HG03575 (cell line): ENCODE measurements at regions not wholly inside any gene's neighbourhood (a gene's known extent, or its start where the extent isn't known, plus 50 kb on each side); places are given as distances from the start of the nearest gene placed in this dataset.
A peak's percentile ranks its signal among the peaks of the same experiment; 100 is the strongest.
"Not testable (repeated sequence)": the region's sequence is repeated elsewhere in the genome, so short reads cannot be mapped to it uniquely, and the experiment has no call there.

ENCODE experiments used
- ATAC-seq: cut with Tn5 transposase; IDR thresholded peaks from one replicate; pipeline ENCODE4 v1.9.1; 2021; ENCODE audit not compliant: unreplicated experiment, insufficient number of reproducible peaks, low FRiP score; ENCODE audit errors: extremely low read depth

DNA sequence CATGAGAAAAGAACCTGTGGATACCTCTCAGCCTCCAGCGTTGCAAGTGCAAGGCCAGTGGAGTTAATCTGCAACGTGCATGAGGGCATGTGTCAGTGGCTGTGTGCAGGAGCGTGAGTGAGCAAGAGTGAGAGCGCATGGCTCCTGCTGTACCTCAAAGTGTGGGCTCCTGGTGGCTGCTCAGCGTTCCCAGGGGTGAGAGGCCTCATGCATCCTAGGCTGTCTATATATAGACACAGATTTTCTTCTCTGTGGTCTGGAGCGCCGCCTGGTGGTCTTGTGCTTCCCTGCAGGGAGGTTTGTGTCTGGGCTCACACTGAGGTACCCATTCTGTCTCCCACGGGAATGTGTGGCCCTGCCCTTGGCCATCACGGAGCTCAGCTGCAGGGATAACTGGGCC lies 161.8 kb upstream of the POTEB2 start:
- ATAC-seq: not testable (repeated sequence)

DNA sequence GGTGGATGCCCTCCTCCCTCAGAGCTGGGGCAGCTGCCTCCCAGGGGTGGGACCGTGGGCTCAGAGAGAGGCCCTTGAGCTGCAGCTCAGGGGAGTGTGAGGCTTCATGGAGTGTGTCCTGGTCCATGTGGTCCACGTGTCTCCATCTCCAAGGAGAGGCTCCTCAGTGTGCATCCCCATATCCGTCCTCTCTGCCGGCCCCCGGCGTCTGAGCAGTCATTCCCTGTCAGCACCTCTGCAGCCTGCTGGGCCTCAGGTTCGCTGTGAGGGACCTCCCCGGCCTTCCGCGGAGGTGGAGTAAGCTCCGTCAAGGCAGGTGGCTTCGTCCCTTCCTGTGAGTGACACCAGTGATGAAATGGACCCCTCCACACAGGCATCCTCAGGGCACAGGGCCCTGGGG lies 160.7 kb upstream of the POTEB2 start:
- not testable (repeated sequence) for ATAC-seq

DNA sequence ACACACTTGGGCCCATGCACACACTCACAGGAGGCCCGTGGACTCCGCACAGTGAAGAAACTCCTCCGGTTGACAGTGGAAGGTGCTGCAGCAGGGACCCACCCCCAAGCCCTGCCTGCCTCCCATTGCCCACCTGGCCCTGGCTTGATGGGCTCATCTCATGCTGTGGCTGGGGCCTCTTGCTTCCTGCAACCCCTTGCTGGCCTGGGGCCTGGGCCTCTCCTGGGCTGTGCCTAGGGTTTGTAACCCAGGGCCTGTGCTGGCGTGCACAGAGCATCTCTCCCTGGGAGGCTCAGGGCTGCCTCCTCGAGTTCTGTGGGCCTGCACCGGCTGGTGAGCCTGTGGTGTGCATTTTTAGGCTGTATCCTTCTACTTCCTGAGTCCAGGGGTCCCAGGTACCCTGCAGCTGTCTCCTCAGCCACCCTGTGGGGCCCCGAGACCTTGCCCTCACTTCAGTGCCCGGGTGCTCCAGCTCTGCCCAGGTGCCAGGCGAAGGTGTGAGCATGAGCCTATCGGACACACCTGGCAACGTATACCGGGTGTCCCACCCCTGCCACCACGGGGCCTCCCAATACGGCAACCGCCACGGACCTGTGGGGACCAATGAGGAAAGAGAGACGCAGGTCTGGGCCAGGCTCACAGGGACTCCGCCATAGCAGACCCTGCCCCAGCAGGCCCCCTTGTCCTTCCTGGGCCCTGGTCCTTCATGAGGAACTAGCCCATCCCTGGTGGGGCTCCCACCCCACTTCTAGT lies 158.3 kb upstream of the POTEB2 start:
- not testable (repeated sequence) for ATAC-seq

DNA sequence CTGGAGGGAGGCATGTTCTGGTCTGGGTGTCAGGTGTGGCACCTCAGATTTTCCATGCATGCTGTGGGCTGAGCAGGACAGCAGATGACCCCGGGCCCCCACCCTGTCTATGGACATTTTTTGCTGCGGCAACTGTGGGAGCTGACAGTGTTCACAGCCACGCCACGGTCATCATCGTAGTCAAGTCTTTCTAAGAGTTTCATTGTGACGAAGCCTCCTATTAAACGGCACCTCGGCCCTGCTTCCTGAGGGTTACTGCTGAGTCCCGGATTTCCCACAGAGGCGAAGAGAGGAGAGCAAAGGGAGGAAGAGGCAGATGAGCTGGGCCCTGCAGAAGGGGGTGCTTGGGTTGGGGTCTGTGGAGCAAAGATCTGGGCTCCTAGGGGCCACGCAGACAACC lies 152.1 kb upstream of the POTEB2 start:
- ATAC-seq: not testable (repeated sequence)

DNA sequence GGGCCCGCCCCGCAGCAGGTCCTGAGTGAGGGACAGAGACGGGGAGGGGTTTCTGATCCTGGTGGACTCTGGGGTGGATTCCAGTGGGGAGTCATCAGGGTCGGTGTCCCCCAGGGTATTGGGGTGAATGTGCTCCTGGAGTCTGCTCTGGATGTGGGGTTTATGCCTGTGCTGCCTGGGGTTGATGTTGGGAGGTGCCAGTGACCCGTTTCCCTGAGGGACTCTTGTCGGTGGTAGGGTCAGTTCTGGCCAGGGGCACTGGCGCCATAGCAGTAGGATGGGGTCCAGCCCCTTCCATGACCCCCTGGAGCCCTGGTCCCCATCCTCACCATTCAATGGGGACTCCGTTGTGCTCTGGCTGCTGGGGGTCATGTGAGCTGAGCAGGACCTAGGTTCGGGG lies 151.2 kb upstream of the POTEB2 start:
- not testable (repeated sequence) for ATAC-seq

DNA sequence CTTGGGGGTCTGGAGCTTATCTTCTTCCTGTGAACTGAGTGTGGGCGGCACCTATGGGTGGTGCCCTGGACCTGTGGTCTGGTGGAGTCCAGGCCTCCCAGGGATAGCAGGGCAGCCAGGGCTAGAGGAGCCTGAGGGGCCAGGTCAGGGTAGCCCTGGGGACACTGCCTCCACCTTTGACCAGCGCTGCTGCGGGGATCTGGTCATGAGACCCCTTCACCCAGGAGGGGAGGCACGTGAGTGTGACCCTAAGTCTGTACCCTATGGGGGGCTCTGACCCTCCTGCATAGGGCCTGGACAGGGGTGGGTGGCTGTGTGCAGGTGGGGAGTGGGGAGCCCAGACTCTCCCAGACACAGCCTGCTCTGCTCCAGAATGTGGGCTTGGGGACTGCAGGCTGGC lies 150.5 kb upstream of the POTEB2 start:
- ATAC-seq: not testable (repeated sequence)

DNA sequence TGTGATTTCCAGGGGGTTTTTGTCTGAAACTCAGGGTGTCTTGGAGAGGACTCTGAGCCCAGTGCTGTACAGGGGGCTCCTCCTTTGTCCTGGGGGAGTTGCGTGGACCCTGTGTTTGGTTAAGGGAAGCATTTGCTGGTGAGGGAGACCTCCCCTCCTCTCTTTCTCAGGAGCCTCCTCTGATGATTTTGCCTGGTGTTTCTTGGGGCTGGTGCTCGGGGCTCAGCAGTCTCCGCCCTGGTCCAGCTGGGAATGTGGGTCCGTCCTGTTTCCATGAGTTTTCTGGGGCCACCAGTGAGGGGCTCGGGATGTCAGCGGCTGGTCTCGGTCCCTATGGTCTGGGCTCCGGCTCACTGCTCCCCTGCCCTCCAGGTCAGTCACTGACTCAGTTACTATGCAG lies 149.1 kb upstream of the POTEB2 start:
- ATAC-seq: not testable (repeated sequence)

DNA sequence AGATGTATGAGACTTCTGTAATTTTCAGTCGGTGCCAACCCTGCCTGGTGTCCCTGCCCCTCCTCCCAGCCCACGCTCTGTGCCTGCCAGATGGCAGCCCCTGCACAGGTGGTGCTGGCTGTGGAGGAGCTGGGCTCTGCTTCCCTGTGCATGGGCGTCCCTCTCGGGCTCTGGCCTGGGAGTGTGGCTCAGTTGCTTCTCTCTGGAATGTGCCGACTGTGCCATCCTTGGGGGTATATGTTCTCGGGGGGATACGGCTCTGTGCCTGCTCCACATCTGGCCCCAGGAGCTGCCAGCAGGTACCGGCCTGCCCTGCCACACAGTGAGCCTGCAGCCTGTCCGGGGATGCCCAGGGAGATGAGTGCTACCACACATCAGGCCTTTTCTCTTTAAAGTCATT lies 147.2 kb upstream of the POTEB2 start:
- ATAC-seq: not testable (repeated sequence)

DNA sequence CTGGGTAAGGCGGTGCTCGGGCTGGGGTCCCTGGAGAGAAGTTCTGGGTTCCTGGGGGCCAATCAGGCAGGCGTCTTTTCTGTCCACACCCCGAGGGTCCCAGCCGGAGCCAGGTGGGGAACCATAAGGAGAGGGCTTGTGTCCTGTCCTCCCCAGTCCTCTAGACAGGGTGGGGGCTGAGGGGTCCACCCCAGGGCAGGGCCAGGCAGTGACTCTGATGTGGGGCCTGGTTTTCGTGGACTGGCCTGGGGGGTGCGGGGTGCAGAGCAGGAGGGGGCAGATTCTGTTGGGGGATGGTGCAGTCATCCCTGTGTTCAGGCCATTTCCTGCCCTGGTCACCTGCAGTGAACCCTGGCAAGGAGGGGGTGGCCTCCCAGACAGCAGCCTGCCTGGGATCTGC lies 143.5 kb upstream of the POTEB2 start:
- not testable (repeated sequence) for ATAC-seq

DNA sequence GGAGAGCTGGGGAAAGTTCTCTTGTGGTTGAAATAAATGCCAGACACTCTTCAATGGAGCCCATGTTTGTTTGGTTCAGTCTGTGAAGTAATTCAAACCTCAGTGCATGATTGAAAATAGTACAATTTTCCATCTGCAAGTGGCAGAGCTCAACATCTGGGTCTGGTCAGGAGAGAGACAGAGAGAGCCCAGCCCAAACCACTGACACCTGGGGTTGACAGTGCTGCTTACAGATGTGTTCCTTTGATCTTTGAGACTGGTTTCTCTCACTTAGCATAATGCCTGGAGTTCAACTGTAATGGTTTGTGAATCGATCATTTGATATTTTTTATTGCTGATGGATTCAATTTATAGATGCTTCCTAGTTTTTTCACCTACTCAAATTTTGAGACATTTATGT lies 137.3 kb upstream of the POTEB2 start:
- not testable (repeated sequence) for ATAC-seq

DNA sequence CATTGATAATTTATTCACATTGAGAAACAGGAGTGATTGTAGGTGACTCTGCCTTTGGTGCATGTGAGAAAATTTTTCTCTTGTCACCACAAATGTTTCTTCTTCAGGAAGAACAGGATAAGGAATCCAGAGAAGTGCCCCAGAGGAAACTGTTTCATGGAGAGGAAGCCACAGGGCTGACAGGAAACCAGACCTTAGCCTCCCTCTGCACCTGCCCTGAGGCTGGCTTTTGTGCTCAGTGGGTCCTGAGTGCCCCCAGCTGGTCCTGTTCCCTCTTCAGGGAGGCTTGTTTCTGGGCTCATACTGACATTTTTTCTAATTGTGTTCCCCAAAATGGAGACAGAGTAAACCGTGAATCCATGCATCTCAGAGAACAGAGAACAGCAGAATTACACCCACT lies 135.8 kb upstream of the POTEB2 start:
- ATAC-seq: not testable (repeated sequence)

DNA sequence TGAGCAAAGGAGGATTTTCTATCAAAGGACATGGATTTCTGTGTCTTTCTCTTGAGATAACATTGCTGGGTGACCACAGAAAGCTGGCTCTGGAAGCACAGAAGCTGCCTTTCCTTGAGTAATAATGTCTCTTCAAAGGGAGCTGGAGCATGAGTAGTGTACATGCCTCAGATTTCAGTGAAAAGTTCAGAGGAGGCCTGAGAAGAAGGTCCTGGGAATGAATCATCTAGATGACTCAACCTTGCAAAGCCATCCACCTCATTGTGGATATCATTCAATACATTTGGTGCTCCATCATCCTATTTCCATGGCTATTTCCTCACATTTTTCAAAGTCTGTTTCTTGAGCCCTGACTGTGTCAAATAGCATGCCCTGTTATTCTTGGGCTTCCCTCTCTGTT lies 125.6 kb upstream of the POTEB2 start:
- not testable (repeated sequence) for ATAC-seq

DNA sequence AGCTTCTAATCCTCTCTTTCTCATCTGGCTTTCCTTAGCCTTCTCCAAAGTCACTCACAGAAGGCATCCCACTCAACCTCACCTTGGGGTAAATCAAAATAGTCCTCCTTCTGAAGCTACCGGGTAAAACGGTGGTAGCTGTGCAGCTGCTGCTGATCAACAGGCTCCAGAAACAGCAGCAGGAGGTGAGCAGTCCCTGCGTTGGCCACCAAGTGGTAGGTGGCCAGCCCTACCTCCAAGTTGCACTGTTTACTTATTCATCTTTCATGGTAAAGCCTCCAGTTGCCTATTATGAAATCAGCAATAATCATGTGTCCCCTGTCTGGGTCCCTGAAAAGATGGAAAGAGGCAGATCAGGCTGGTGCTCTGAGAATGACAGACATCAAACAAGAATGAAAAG lies 125.1 kb upstream of the POTEB2 start:
- not testable (repeated sequence) for ATAC-seq

DNA sequence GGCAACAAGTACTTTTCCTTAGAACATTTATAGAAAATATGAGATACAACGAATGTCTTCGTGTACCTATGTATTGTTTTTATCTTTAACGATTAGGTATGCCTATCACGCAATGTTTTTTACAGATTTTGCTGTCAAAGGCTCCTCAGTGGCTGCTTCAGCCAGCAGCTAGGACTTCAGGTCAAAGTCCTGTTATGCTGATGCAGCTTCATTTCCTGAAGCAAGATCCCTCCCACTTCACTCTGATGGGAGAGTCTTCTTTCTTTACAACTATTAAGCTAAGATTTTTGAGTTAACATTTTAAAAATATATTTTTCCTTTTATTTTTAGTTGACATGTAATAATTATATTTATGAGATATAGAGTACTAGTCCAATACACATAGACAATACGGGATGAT lies 120.7 kb upstream of the POTEB2 start:
- not testable (repeated sequence) for ATAC-seq

DNA sequence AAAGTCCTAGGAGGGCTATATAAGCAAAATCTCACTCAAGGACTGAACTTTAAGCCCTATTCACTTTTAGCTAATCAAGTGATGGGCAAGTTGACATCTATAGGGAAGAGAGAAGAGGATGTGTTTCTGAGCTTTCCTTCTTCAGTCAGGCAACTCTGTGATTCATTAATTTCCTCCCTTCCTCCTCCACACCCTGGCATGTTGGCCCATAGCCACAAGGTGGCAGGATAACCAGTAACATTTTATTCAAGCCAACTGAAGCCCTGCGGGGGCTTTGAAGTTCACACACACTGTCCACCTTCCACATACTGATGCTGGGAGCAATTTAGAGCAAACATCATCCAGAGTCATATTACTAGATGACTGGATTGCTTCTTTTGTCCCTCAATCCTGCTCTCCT lies 111.9 kb upstream of the POTEB2 start:
- peak; percentile 62 for ATAC-seq

DNA sequence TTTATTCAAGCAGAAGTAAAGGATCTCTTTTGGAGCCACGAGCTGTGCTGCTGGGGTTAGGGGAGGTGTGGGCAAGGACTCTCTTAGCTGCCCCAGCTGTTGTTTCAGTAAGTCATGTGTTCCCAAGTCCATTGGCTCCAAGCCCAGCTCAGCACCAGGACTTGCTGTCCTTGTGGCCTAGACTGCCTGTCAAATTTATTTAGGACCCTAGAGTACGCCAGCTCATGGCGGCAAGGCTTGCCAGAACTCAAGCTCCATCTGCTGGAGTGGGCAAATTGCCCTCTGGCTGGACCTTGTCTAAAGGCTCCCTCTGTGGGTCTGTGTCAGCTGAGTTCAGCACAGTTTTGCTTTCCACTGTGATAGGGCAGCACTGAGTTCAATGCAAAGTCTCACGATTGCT lies 106.6 kb upstream of the POTEB2 start:
- not testable (repeated sequence) for ATAC-seq

DNA sequence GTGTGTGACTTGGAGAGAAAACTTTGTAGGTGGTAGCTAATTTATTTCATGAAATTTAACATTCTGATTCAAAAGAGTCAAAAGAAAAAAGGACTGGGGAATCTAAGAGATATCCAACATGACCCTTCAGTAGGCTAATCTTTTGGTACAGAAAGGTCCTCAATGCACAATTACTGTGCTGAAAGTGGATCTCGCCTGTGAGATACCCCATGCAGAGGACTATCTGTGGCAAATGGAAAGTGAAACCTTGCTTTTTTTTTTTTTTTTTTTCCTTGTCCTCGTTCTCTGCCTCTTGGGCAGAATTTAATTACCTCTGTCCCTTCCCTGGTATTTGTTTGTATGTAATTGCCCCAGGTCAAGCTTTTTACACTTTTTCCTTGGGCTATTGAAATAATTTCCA lies 93.2 kb upstream of the POTEB2 start:
- ATAC-seq: not testable (repeated sequence)

DNA sequence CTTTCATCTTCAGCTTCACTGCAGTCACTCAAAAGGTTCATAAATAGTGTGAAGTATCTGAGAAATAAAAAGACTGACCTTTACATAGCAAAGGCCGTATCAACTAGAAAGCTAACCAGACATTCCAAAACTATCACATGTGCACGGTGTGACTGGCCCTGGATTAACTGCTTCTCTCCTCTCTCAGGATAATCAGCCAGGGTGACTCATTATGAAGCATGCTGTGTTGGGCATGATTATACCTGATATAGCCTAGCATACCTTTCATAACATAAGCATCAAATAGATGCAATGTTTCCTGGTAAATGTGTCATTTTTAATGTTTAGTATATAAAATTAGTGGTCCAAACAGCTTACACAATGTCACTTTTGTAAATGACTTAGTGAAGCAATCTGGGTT lies 63.2 kb upstream of the POTEB2 start:
- ATAC-seq: not testable (repeated sequence)
